Chondrocyte (in vitro differentiated cells): ENCODE measurements at regions not wholly inside any gene's neighbourhood (a gene's known extent, or its start where the extent isn't known, plus 50 kb on each side); places are given as distances from the start of the nearest gene placed in this dataset.

Source experiments
- DNase-seq: peaks from one replicate; pipeline ENCODE4 v3.0.0; 2021; ENCODE audit warnings: mixed read lengths, low spot score
- H3K27ac Mint-ChIP-seq: one replicate; pipeline ENCODE4 v1.8.0; 2021; ENCODE audit warnings: mild to moderate bottlenecking, moderate library complexity, mixed read lengths; ENCODE audit not compliant: unreplicated experiment
- H3K27me3 Mint-ChIP-seq: 2 replicates; pipeline ENCODE4 v1.8.0; 2021; ENCODE audit warnings: low read depth, mixed read lengths
- H3K36me3 Mint-ChIP-seq: 2 replicates; pipeline ENCODE4 v1.8.0; 2021; ENCODE audit warnings: low read depth, mixed read lengths
- H3K4me1 Mint-ChIP-seq: 2 replicates; pipeline ENCODE4 v1.8.0; 2021; ENCODE audit warnings: low read depth, mild to moderate bottlenecking, mixed read lengths
- H3K4me3 Mint-ChIP-seq: one replicate; pipeline ENCODE4 v1.8.0; 2021; ENCODE audit warnings: mild to moderate bottlenecking, moderate library complexity, mixed read lengths; ENCODE audit not compliant: unreplicated experiment
- H3K9me3 Mint-ChIP-seq: 2 replicates; pipeline ENCODE4 v1.8.0; 2021; ENCODE audit warnings: low read depth, mixed read lengths
- TF ChIP-seq, protein P1 (sequence below): fragments of 200-600 bp; sonication (generic); IDR thresholded peaks from 2 replicates; pipeline ENCODE4 v1.5.0; 2021; ENCODE audit warnings: antibody characterized with exemption, mild to moderate bottlenecking, moderate library complexity

DNA sequence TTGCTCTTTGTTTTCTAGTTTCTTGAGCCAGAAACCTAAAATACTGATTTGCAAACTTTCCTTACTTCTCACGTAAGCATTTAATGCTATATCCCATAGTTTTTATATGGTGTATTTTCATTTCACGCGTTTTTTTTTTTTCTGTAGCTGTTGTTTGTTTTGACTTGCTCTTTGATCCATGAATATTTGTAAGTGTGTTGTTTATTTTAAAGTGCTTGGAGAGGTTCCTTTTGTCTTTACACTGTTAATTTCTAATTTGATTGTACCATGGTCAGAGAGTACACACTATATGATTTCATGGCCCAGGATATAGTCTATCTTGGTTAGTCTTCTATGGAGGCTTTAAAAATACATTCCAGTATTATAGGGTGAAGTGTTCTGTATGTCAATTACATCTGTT lies 84.8 kb upstream of the RNF217 start:
- no peak overlapping the region for H3K4me3 Mint-ChIP-seq
- H3K27me3 Mint-ChIP-seq, result no peaks in the 10 kb centered on the region
- H3K9me3 Mint-ChIP-seq, result peaks cover 3% of the 10 kb centered on the region
- DNase-seq, result no peak
- H3K27ac Mint-ChIP-seq, result no peak overlapping the region
- H3K4me1 Mint-ChIP-seq, result peaks cover 15% of the 10 kb centered on the region
- H3K36me3 Mint-ChIP-seq, result peaks cover 4% of the 10 kb centered on the region
- TF ChIP-seq, protein P1, sequence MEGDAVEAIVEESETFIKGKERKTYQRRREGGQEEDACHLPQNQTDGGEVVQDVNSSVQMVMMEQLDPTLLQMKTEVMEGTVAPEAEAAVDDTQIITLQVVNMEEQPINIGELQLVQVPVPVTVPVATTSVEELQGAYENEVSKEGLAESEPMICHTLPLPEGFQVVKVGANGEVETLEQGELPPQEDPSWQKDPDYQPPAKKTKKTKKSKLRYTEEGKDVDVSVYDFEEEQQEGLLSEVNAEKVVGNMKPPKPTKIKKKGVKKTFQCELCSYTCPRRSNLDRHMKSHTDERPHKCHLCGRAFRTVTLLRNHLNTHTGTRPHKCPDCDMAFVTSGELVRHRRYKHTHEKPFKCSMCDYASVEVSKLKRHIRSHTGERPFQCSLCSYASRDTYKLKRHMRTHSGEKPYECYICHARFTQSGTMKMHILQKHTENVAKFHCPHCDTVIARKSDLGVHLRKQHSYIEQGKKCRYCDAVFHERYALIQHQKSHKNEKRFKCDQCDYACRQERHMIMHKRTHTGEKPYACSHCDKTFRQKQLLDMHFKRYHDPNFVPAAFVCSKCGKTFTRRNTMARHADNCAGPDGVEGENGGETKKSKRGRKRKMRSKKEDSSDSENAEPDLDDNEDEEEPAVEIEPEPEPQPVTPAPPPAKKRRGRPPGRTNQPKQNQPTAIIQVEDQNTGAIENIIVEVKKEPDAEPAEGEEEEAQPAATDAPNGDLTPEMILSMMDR, result no peak

DNA sequence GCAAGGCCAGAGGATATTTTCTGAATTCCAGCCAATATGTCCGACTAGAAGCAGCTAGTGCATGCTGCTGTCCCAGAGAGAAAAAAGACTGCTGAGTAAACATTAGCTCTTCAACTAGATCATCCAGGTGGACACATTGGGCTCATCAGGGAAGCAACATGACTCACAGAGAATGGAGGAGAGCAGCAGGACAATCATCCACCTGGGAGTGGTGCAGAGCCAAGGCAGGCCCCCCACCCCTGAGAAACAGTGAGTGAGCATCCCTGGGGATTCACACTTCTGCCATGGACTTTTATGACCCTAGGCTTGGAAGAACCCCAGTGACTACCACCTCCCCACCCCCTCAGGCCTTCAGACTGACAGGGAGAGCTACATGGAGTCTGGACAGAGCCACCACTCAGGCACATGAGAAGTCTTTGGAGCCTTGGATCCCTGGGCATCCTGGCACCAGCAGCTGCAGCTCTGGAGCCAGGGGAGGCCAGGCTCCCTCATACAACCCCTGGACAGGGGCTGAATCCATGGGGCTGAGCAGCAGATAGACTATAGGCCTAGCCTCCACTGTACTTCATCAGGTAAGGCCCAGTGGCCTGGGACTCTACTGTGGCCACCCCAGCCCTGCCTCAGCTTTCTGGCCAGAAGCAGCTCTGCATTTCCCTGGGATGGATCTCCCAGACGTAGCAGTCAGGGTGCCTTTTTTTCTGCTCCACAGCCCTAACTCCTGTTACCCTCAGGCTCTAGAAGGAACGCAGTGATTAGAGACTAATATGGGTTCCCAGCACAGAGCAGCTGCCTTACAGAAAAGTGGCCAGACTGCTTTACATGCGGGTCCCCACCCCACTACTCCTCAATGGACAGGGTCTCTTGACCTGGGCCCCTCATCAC lies 82.9 kb upstream of the RNF217 start:
- H3K4me1 Mint-ChIP-seq, result peaks cover 29% of the 10 kb centered on the region
- H3K9me3 Mint-ChIP-seq, result peaks cover 3% of the 10 kb centered on the region
- TF ChIP-seq, protein P1, result no peak
- H3K4me3 Mint-ChIP-seq, result no peak overlapping the region
- no peaks in the 10 kb centered on the region for H3K27me3 Mint-ChIP-seq
- no peak overlapping the region for H3K27ac Mint-ChIP-seq
- peaks cover 4% of the 10 kb centered on the region for H3K36me3 Mint-ChIP-seq
- DNase-seq, result no peak

DNA sequence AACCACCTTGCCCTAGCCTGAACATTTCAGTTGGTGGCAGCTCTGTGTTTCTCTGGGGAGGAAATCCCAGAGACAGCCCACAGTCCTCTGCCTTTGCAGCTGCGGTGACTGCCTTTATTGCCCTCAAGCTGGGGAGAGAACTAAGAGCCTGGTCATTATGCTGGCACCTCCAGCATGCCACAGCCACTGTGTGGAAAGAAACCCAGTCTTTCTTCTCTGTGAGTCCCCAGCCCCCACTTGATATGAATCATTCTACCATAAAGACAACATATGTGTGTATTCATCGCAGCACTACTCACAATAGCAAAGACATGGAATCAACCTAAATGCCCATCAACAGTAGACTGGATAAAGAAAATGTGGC lies 82.3 kb upstream of the RNF217 start:
- Mint-ChIP-seq H3K4me1 (peaks cover 33% of the 10 kb centered on the region), H3K9me3 (peaks cover 3% of the 10 kb centered on the region), H3K27ac (no peak overlapping the region), H3K27me3 (no peaks in the 10 kb centered on the region), H3K4me3 (no peak overlapping the region), H3K36me3 (peaks cover 2% of the 10 kb centered on the region)
- TF ChIP-seq, protein P1, result no peak
- no peak for DNase-seq

DNA sequence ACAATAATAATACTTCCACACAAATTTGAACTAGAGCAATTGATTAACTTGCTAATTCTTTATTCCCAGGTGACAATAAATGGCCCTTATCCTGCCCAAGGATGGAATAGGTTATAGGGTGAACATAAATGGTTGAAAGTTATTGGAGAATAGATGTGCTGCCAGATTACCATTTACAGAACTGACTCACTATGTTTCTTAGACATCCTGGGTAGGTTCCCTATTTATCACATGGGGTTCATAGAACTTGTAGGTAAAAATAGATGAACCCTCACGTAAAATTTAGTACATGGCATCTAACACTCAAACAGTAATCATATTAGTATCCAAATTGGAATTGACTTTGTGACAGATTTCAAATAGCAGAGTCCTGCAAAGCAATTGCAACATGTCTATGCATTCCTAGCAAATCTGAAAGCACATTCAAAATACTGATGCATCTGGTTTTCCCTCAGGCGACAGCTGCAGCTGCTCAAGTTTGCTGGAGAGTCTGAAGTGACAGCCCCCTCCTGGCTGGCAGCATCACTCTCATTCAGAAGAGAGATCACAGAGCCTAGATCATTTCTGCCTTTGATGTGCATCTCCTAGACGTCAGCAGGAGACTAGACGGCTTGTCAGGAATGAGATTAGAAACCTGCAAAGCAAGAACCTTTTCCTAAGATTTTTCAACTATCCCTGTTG lies 80.2 kb upstream of the RNF217 start:
- Mint-ChIP-seq H3K9me3 (no peaks in the 10 kb centered on the region), H3K4me1 (peaks cover 37% of the 10 kb centered on the region), H3K27me3 (no peaks in the 10 kb centered on the region), H3K36me3 (peaks cover 2% of the 10 kb centered on the region), H3K4me3 (no peak overlapping the region), H3K27ac (peak overlapping the region; percentile 92)
- DNase-seq, result no peak
- TF ChIP-seq, protein P1, result peak; percentile 38

DNA sequence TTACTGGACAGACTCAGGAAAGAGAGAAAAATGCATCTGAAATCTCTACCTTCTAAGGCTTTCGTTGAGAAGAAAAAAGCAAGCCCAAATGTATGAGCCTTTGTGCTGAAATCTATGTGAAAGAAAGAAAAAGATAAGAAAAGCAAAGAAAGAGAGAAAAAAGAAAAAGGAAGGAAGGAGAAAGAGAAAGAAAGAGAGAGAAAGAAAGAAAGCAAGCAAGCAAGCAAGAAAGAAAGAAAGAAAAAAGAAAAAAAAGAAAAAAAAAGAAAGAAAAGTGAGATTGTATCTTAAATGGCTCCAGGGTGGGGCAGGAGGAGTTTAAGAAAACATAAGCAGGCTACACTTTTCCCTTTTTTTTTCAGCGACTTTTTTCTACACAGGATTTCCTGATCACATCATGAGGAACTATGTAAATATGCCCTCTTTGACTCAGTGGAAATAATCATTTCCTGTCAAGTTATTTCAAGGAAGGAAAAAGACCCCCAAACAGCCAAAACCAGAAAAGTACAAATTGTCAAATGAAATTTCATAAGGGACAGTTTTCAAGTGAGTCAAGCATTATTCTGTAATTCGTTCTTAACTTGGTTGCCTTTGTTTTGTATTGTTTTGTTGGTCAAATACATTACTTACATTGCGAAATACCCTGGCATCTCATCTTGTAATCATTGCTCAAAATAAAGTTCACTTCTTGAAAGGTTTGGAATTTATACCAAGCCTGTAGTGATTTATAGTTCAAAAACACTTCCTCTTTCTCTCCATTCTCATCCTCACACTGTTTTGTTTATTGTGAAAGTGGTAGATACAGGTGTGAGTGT lies 79.5 kb upstream of the RNF217 start:
- Mint-ChIP-seq H3K27ac (peak overlapping the region; percentile 92), H3K4me3 (no peak overlapping the region), H3K9me3 (no peaks in the 10 kb centered on the region), H3K4me1 (peaks cover 44% of the 10 kb centered on the region), H3K27me3 (no peaks in the 10 kb centered on the region), H3K36me3 (no peaks in the 10 kb centered on the region)
- DNase-seq, result no peak
- TF ChIP-seq, protein P1, result peak; percentile 15
